GM19455 (cell line): ENCODE measurements at regions not wholly inside any gene's neighbourhood (a gene's known extent, or its start where the extent isn't known, plus 50 kb on each side); places are given as distances from the start of the nearest gene placed in this dataset.
A peak's percentile ranks its signal among the peaks of the same experiment; 100 is the strongest.
"Not testable (repeated sequence)": the region's sequence is repeated elsewhere in the genome, so short reads cannot be mapped to it uniquely, and the experiment has no call there.

Experiments
- ATAC-seq: cut with Tn5 transposase; IDR thresholded peaks from one replicate; pipeline ENCODE4 v1.9.1; 2021; ENCODE audit not compliant: unreplicated experiment

- no peak for ATAC-seq
Observed at GRCh38 chr3:6716420-6716819, 144.5 kb upstream of the GRM7 start.

DNA sequence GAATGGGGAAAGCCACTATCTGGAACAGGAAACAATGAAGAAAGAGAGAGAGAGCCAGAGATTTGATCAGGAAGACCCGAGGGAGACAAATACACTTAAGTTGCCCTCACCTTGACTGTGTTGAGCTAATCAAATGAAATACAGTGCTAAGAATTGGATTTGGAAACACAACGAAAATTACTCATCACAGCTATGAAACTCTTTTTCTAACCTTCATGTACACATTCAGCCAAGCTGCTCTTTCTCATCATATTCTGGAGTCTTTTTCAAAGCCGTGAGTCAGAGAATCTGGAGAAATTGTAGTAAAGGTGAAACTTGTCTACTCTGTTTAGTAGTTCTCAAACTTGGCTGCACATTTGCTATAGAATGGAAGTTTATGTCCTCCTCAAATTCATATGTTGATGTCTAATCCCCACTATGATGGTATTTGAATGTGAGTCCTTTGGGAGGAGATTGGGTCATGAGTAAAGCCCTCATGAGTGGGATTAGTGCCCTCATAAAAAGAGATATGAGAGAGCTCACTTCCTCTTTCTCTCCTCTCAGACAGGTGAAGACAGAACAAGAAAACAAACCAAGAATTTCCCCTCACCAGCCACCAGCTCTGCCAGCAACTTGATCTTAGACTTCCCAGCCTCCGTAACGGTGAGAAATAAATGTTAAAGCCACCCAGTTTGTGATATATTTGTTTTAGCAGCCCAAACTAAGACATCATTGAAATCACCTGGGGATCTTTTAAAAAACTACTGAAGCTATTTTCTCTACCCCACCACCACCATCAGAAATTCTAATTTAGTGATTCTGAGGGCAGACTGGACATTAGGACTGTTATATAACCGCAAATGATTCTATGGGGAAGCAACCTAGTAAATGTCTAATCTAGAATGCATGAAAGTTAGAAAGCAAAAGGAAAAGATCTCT lies 143.6 kb upstream of the GRM7 start:
- peak; percentile 79 for ATAC-seq

- ATAC-seq, result no peak
Observed at GRCh38 chr3:6719999-6720398, 140.9 kb upstream of the GRM7 start.

- ATAC-seq, result no peak
Observed at GRCh38 chr3:6721491-6721890, 139.4 kb upstream of the GRM7 start.

DNA sequence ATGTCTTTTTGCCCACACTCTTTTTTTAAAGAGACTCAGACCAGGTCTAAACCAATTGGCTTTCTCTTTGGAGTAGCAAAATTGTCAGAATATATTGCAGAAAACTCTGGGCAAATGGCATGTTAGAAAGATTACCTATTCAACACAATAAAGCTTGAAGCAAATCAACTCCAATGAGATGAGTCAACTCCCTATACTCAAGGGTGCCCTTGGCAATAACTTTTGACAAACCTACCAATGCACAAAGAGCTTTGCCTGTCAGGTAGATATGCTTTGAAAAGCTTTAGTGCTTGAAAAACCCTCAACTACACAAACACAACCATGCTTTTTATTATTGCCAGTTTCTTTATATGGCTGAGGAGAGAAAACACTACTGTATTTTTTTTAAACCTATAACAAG lies 137.7 kb upstream of the GRM7 start:
- ATAC-seq, result no peak

- ATAC-seq, result no peak
Observed at GRCh38 chr3:6726811-6727210, 134.1 kb upstream of the GRM7 start.

DNA sequence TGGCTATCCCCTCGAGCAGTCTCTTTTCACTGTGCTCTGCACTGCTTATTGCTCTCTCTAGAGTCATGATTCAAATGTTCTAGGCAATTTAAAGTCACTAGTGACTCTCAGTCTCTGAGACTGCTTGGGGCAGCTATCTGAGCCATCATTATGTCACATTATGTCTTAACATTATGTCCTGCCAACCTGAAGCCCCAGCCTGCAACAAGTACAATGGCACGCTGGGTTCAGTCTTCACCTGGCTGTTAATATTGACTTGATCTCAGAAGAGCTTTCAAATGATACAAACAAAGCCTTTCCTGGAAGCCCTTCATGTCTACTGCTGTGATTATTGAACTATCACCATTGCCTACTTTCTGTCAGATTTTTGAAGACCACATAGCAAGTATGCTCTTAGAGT lies 128.1 kb upstream of the GRM7 start:
- ATAC-seq, result no peak

DNA sequence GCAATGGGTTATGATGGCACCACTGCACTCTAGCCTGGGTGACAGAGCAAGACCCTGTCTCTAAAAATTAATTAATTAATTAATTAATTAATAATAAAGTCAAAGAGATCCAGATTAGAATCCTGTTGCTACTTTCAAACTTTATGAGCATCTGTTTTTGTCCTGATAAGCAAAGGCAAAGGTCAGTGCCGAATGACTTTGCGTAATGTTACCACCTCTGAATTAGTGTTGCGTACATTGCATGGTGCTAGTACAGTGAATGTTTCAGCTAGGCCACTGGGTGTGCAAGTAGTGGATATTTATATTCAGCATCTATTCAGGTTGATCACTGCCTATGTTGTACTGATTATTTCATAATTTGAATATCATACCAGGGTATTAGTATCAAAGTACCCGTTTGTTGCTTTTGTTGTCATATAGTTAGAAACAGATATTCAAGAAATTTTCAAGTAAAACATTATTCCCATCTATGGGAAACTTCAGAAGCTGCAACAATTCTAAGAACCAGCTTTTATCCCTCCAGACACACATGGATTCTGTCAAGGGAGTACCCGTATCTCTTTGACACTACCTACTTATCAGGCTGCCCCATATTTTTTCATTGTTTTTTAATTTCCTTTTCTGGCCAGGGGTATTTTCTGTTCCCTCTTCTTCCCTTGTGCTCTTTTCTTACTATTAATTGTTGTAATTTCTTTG lies 127.1 kb upstream of the GRM7 start:
- ATAC-seq, result no peak

DNA sequence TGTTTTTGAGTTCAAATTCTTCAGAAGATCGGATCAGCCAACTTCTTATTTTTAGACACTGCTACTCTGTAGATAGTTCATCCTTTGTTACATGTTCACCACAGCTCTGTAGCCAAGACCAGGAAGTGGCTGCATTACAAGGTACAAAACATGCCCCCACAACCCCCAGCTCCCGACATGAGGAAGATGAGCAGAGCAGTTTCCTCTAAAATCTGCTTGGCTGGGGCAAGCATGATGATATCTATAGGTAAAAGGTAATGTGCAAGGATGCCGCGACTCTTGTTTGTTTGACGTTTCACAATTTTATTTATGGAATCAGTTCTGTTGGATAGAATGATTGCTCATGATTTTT lies 126.5 kb upstream of the GRM7 start:
- no peak for ATAC-seq

DNA sequence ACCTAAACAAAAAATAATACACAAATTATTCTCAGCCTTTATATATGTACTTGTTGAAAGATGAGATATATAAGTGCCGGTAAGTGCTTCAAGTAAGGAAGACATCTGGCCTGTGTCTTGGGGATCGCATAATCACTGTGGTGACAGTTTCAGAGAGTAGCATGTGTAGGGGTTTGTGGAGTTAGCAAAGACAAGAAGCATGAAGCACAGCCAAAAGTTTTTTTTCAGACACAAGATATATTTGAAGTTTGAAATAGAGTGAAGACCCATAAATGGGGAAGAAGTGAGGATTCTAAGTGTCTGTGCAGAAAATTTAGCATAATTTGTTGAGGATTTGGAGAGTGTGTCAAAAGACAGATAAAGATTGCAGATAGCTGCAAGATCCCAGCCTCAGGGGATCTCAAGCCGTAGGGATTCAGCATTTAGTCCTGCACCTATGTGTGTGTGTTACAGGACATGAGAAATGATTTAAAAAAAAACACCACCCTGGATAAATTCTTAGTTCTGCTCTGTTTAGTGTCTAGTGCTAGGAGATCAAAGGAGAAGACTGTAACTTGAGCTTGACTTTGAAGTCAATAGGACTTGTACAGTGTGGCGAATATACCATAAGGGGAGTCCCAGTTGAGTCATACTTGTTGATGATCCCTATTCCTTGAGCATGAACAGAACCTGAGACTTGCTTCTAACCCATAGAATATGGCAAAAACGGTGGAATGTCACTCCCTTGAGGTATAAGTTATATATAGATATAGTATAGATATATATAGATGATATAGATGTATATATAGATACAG lies 123.9 kb upstream of the GRM7 start:
- no peak for ATAC-seq

GRCh38 chr3:6737630-6738029 lies 123.3 kb upstream of the GRM7 start:
- no peak for ATAC-seq

DNA sequence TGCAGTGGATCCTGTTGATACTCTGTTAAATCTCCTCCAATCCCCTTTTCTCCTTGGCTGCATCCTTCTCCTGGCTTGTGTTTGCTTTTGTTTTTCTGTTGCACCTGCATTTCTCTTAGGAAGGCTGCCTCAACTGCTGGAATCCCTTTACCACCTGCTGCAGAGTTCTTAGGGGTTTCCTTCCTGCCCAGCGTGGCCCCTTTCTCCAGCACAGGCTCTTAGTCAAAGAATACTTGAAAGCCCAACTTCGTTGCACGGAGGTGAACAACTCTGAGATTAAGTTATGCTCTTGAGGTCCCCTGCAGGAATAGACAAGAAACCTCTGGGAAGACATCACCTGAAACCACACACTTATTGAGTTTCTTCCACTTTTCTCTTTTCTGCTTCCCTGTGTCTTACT lies 121.6 kb upstream of the GRM7 start:
- ATAC-seq, result no peak

DNA sequence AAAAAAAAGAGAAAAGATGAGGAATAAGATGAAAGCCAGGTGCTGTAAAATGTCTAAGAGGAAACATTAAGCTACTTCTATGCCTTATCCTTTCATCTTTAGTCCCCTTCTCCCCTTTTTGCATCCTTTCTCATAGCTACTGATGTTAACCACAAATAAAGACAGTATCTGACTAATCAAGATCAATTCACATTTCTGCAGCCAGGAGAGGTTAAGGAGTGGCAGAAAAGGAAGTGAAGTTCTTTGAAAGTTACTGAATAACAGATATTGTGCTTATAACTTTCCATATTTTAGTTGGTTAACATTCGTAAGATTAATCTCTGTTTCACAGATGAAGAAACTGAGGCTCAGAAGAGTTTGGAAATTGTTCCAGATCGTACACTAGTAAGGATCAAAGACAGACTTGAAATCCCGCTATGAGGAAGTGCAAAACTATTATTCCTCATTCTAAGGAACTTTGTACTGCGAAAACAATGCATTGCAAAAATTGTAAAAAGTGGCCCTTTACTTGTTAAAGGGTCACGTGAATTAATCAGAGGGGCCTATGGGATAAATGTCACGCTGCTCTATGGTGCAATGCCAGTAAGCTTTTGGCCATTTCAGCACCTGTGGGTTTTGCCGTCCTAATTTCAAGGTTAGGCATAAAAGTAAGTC lies 117.7 kb upstream of the GRM7 start:
- no peak for ATAC-seq

DNA sequence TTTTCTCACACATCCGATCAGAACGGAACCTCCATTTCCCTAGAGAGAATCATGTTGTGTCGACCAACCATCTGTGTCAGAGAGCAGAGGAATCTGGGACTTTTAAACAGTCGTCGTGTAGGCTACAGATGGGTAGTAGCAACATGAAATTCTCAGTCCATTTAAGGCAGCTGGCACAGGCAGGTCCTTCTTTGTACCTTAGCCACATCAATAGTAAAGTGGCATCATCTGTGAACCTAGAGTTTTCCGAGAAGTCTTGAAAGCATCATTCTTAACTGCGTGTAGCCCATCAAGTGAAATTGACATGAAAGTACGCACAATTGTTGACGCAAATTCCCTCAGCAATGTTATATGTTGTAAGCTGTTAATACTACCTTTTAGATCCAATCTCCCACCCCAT lies 114.5 kb upstream of the GRM7 start:
- no peak for ATAC-seq

DNA sequence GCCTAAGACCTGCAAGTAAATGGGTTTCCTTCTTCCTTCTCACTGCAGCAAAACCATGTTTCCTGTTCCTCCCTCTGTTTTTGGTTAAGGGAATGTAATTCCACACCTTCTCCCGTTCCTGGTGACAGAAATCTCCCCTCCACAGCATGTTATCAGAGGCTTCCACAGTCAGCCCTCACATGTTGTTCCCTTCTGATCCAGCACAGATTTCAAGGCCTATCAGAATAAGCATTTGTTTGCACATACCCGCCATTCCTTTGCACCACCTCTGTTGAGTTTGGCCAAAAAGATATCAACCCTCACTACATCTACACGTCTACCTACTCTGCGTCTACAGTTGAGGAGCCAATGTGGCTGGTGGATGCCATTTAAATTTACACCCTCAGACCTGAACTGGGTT lies 113.9 kb upstream of the GRM7 start:
- no peak for ATAC-seq

- no peak for ATAC-seq
Observed at GRCh38 chr3:6750782-6751181, 110.1 kb upstream of the GRM7 start.

DNA sequence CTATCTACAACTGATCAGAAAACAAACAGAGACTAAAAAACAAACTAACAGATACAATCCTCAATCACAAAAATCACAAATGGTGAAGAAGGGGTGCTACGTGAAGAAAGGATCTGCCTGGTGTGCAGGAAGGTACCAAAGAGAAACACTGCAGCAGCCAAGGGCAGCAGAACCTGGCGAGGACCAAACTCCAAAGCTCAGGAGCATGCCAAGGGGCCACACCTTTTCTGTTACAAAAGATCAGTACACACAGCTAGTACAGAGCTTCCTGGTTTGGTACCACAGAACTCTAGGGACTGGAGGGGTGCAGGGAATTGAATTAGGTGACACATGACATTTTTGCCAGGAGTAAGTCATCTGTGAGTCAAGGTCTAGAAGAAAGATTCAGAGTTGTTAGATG lies 107.4 kb upstream of the GRM7 start:
- ATAC-seq, result no peak

DNA sequence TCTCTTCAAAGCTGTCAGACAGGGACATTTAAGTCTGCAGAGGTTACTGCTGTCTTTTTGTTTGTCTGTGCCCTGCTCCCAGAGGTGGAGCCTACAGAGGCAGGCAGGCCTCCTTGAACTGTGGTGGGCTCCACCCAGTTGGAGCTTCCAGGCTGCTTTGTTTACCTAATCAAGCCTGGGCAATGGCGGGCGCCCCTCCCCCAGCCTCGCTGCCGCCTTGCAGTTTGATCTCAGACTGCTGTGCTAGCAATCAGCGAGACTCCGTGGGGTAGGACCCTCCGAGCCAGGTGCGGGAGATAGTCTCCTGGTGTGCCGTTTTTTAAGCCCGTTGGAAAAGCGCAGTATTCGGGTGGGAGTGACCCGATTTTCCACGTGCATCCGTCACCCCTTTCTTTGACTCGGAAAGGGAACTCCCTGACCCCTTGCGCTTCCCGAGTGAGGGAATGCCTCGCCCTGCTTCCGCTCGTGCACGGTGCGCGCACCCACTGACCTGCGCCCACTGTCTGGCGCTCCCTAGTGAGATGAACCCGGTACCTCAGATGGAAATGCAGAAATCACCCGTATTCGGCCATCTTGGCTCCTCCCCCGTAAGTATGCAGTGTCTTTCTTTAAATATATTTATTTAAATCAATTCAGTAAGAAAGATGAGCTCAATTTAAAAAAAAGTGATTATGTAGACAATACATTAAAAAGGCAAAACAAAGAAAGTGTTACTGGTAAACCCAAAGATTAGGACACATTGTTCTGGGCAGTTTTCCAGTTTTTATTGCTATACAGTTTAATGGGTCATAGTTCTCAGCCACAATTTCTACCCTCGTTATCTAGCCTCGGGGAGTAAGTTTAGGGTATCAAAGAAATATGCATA lies 91.2 kb upstream of the GRM7 start:
- ATAC-seq, result not testable (repeated sequence)

GRCh38 chr3:6770397-6770690 lies 90.6 kb upstream of the GRM7 start:
- ATAC-seq, result no peak

GRCh38 chr3:6771171-6771570 lies 89.7 kb upstream of the GRM7 start:
- ATAC-seq, result no peak

GRCh38 chr3:6779140-6779539 lies 81.8 kb upstream of the GRM7 start:
- no peak for ATAC-seq
